Hepatocyte (in vitro differentiated cells): ENCODE measurements at regions not wholly inside any gene's neighbourhood (a gene's known extent, or its start where the extent isn't known, plus 50 kb on each side); places are given as distances from the start of the nearest gene placed in this dataset.

Experiments
- DNase-seq: peaks from one replicate; pipeline ENCODE4 v3.0.0-alpha.2; 2016; ENCODE audit warnings: low spot score
- H2AFZ ChIP-seq: fragments of 200-600 bp; sonication (generic); 2 replicates; pipeline ENCODE4 v1.6.0; 2016; ENCODE audit warnings: antibody characterized with exemption, mild to moderate bottlenecking
- H3K27ac ChIP-seq: fragments of 200-600 bp; sonication (generic); 2 replicates; pipeline ENCODE4 v1.5.1; 2016; ENCODE audit warnings: mild to moderate bottlenecking
- H3K27me3 ChIP-seq: fragments of 200-600 bp; sonication (generic); 2 replicates; pipeline ENCODE4 v1.6.1; 2016
- H3K36me3 ChIP-seq: fragments of 200-600 bp; sonication (generic); replicated peaks from 2 replicates; pipeline ENCODE4 v1.5.1; 2016; ENCODE audit warnings: low read depth; ENCODE audit not compliant: insufficient read depth
- H3K4me1 ChIP-seq: fragments of 200-600 bp; sonication (generic); 2 replicates; pipeline ENCODE4 v1.5.1; 2016; ENCODE audit warnings: mild to moderate bottlenecking, moderate library complexity; ENCODE audit not compliant: insufficient read depth
- H3K4me2 ChIP-seq: fragments of 200-600 bp; sonication (generic); 2 replicates; pipeline ENCODE4 v1.6.0; 2016
- H3K4me3 ChIP-seq: fragments of 200-600 bp; sonication (generic); 2 replicates; pipeline ENCODE4 v1.5.1; 2016; ENCODE audit warnings: mild to moderate bottlenecking
- H3K79me2 ChIP-seq: fragments of 200-600 bp; sonication (generic); 2 replicates; pipeline ENCODE4 v1.6.0; 2017; ENCODE audit warnings: mild to moderate bottlenecking
- H3K9me2 ChIP-seq: fragments of 200-600 bp; sonication (generic); replicated peaks from 2 replicates; pipeline ENCODE4 v1.6.0; 2017; ENCODE audit warnings: mild to moderate bottlenecking; ENCODE audit not compliant: insufficient read depth
- H3K9me3 ChIP-seq: fragments of 200-600 bp; sonication (generic); 2 replicates; pipeline ENCODE4 v1.5.1; 2016; ENCODE audit warnings: low read depth, mild to moderate bottlenecking
- H4K20me1 ChIP-seq: fragments of 200-600 bp; sonication (generic); 2 replicates; pipeline ENCODE4 v1.6.0; 2016; ENCODE audit warnings: mild to moderate bottlenecking; ENCODE audit not compliant: insufficient read depth, poor library complexity, severe bottlenecking
- EZH2 ChIP-seq: fragments of 200-600 bp; sonication (generic); IDR thresholded peaks from 2 replicates; pipeline ENCODE4 v1.6.1; 2016; ENCODE audit warnings: antibody characterized with exemption, mild to moderate bottlenecking, borderline replicate concordance
- EZH2phosphoT487 ChIP-seq: fragments of 200-600 bp; sonication (generic); IDR thresholded peaks from one replicate; pipeline ENCODE4 v1.6.1; 2018; ENCODE audit warnings: antibody characterized with exemption, mild to moderate bottlenecking, low read depth, moderate library complexity; ENCODE audit not compliant: unreplicated experiment, severe bottlenecking
- WGBS: methylation state at CpG from one replicate; pipeline ENCODE4 v1.1.6; 2016; ENCODE audit warnings: low lambda C conversion rate; ENCODE audit errors: missing lambda C conversion rate; 5-methylcytosine and 5-hydroxymethylcytosine counted together
- TF ChIP-seq, protein P1 (sequence below): fragments of 200-600 bp; sonication (generic); IDR thresholded peaks from 2 replicates; pipeline ENCODE4 v1.5.1; 2016; ENCODE audit warnings: antibody characterized with exemption, mild to moderate bottlenecking; ENCODE audit not compliant: poor library complexity

GRCh38 chrX:114073926-114074325, 510.0 kb upstream of the HTR2C start:
- TF ChIP-seq, protein P1, sequence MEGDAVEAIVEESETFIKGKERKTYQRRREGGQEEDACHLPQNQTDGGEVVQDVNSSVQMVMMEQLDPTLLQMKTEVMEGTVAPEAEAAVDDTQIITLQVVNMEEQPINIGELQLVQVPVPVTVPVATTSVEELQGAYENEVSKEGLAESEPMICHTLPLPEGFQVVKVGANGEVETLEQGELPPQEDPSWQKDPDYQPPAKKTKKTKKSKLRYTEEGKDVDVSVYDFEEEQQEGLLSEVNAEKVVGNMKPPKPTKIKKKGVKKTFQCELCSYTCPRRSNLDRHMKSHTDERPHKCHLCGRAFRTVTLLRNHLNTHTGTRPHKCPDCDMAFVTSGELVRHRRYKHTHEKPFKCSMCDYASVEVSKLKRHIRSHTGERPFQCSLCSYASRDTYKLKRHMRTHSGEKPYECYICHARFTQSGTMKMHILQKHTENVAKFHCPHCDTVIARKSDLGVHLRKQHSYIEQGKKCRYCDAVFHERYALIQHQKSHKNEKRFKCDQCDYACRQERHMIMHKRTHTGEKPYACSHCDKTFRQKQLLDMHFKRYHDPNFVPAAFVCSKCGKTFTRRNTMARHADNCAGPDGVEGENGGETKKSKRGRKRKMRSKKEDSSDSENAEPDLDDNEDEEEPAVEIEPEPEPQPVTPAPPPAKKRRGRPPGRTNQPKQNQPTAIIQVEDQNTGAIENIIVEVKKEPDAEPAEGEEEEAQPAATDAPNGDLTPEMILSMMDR: no peak
- no peak for TF ChIP-seq EZH2phosphoT487
- Histone ChIP-seq H3K27ac (no peak overlapping the region), H4K20me1 (no peaks in the 10 kb centered on the region), H3K4me3 (no peak overlapping the region), H3K4me2 (no peak overlapping the region), H3K79me2 (no peaks in the 10 kb centered on the region), H2AFZ (no peak overlapping the region), H3K36me3 (no peaks in the 10 kb centered on the region), H3K27me3 (no peaks in the 10 kb centered on the region), H3K4me1 (no peaks in the 10 kb centered on the region), H3K9me2 (no peaks in the 10 kb centered on the region), H3K9me3 (no peaks in the 10 kb centered on the region)
- DNase-seq: no peak
- 43% methylated on average over 3 of the region's 3 CpGs for WGBS

DNA sequence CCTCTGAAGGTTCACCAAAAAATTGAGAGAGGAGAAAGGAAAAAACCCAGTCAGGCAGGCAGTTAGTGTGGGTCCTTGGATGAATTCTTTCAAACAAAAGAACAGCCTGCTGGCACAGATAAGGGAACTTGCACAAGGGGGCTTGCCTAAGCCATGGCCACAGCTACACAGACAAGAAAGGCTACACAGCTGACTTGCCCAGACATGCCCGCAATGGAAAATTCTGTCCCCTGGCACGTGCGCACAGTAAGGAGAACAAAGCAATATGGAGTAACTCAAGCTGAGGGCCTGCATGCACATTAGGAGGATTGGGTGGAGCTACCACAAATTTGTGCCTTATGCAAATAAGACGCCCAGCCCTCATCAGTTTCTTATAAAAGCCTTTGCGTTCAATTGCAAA, 512.5 kb upstream of the HTR2C start:
- Histone ChIP-seq H3K4me3 (no peak overlapping the region), H3K4me2 (no peak overlapping the region), H3K9me3 (no peaks in the 10 kb centered on the region), H3K36me3 (no peaks in the 10 kb centered on the region), H3K9me2 (no peaks in the 10 kb centered on the region), H3K79me2 (no peaks in the 10 kb centered on the region), H3K27ac (no peak overlapping the region), H2AFZ (no peak overlapping the region), H3K27me3 (no peaks in the 10 kb centered on the region), H4K20me1 (no peaks in the 10 kb centered on the region), H3K4me1 (no peaks in the 10 kb centered on the region)
- DNase-seq: no peak
- TF ChIP-seq, protein P1: no peak
- no peak for TF ChIP-seq EZH2phosphoT487
- TF ChIP-seq EZH2: no peak
- WGBS: 92% methylated on average over 5 of the region's 5 CpGs

DNA sequence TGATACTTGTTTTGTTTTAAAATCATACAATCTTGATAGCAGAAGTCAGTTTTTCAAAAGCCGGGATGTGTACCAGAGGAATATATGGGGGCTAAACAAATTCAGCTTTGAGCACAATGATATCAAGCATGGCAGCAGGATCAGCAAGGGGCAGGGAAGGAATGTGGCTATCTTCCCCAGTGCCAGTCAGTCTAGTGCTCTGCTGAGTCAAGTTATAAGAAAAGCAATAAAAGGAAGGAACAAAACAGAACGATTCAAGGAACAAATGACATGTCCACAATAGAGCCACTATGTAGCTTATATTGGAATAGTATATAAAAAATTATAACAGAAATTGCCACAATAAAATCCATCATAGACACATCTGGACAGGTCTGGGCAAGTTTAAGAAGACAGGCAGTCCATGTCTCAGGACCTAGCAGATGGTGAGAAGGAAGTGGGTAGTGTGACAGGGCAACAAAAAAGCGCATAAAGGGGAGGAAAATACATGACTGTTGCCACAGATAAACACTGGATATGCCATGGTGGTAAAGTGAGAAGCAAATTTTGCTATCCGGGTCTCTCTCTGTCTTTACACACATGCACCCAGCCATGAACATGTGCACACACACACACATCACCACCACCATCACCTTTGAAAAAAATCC, 518.2 kb upstream of the HTR2C start:
- Histone ChIP-seq H3K9me3 (no peaks in the 10 kb centered on the region), H3K9me2 (no peaks in the 10 kb centered on the region), H3K27ac (no peak overlapping the region), H4K20me1 (no peaks in the 10 kb centered on the region), H3K4me3 (no peak overlapping the region), H3K4me1 (no peaks in the 10 kb centered on the region), H3K36me3 (no peaks in the 10 kb centered on the region), H3K79me2 (no peaks in the 10 kb centered on the region), H2AFZ (no peak overlapping the region), H3K4me2 (no peak overlapping the region), H3K27me3 (no peaks in the 10 kb centered on the region)
- 91% methylated on average over 4 of the region's 4 CpGs for WGBS
- no peak for DNase-seq
- no peak for TF ChIP-seq EZH2phosphoT487
- no peak for TF ChIP-seq EZH2
- TF ChIP-seq, protein P1: no peak

- Histone ChIP-seq H3K9me2 (no peaks in the 10 kb centered on the region), H2AFZ (no peak overlapping the region), H3K4me2 (no peak overlapping the region), H3K36me3 (no peaks in the 10 kb centered on the region), H3K27ac (no peak overlapping the region), H3K9me3 (no peaks in the 10 kb centered on the region), H3K79me2 (no peaks in the 10 kb centered on the region), H4K20me1 (no peaks in the 10 kb centered on the region), H3K4me3 (no peak overlapping the region), H3K4me1 (no peaks in the 10 kb centered on the region), H3K27me3 (no peaks in the 10 kb centered on the region)
- DNase-seq: no peak
- TF ChIP-seq, protein P1: no peak
- TF ChIP-seq EZH2phosphoT487 (no peak), EZH2 (no peak)
Measured at GRCh38 chrX:114061226-114061625, 522.7 kb upstream of the HTR2C start.
